Hematopoietic multipotent progenitor cell treated with erythropoietin and hydrocortisone succinate and interleukin-3 and kit ligand, for 15 days (in vitro differentiated cells): ENCODE measurements at regions not wholly inside any gene's neighbourhood (a gene's known extent, or its start where the extent isn't known, plus 50 kb on each side); places are given as distances from the start of the nearest gene placed in this dataset.
"Not testable (repeated sequence)": the region's sequence is repeated elsewhere in the genome, so short reads cannot be mapped to it uniquely, and the experiment has no call there.

Experiments
- DNase-seq: peaks from one replicate; pipeline ENCODE4 v3.0.0-alpha.2; 2015; ENCODE audit warnings: low spot score

GRCh38 chr11:87970762-87971161 is 204.5 kb downstream of the RAB38 start:
- DNase-seq, result no peak

- DNase-seq, result no peak
These were observed 207.8 kb downstream of the RAB38 start for GRCh38 chr11:87967459-87967858.

- DNase-seq, result no peak
These were observed 208.5 kb downstream of the RAB38 start for GRCh38 chr11:87966694-87967093.

- no peak for DNase-seq
These were observed 209.0 kb downstream of the RAB38 start for GRCh38 chr11:87966216-87966615.

- no peak for DNase-seq
These were observed 213.6 kb downstream of the RAB38 start for GRCh38 chr11:87961606-87962005.

GRCh38 chr11:87957961-87958360 is 217.3 kb downstream of the RAB38 start:
- DNase-seq, result no peak

GRCh38 chr11:87954476-87954875 is 220.8 kb downstream of the RAB38 start:
- no peak for DNase-seq

- DNase-seq, result no peak
These were observed 232.5 kb downstream of the RAB38 start for GRCh38 chr11:87942786-87943185.

GRCh38 chr11:87934182-87934581 is 241.1 kb downstream of the RAB38 start:
- no peak for DNase-seq

GRCh38 chr11:87926250-87926970 is 248.8 kb downstream of the RAB38 start:
- no peak for DNase-seq

- DNase-seq, result no peak
These were observed 251.1 kb downstream of the RAB38 start for GRCh38 chr11:87924125-87924524.

GRCh38 chr11:87917111-87917510 is 258.1 kb downstream of the RAB38 start:
- DNase-seq, result no peak

GRCh38 chr11:87909178-87909577 is 266.1 kb downstream of the RAB38 start:
- DNase-seq, result no peak

- no peak for DNase-seq
These were observed 267.2 kb downstream of the RAB38 start for GRCh38 chr11:87908086-87908485.

GRCh38 chr11:87903345-87903744 is 271.9 kb downstream of the RAB38 start:
- no peak for DNase-seq

- no peak for DNase-seq
These were observed 273.9 kb downstream of the RAB38 start for GRCh38 chr11:87901341-87901740.

GRCh38 chr11:87897921-87898320 is 277.3 kb downstream of the RAB38 start:
- DNase-seq, result no peak

- no peak for DNase-seq
These were observed 278.2 kb downstream of the RAB38 start for GRCh38 chr11:87897071-87897470.

- DNase-seq, result no peak
These were observed 280.3 kb downstream of the RAB38 start for GRCh38 chr11:87894961-87895360.

GRCh38 chr11:87892291-87892690 is 283.0 kb downstream of the RAB38 start:
- DNase-seq, result no peak

- no peak for DNase-seq
These were observed 286.1 kb downstream of the RAB38 start for GRCh38 chr11:87889126-87889525.

- DNase-seq, result not testable (repeated sequence)
These were observed 290.2 kb downstream of the RAB38 start for GRCh38 chr11:87885084-87885483.

GRCh38 chr11:87879118-87879517 is 296.1 kb downstream of the RAB38 start:
- DNase-seq, result no peak

- DNase-seq, result no peak
These were observed 296.8 kb downstream of the RAB38 start for GRCh38 chr11:87878373-87878825.
